Activated CD4-positive, alpha-beta T cell treated with anti-CD3 and anti-CD28 coated beads for 4 hours (primary cell): ENCODE measurements at regions not wholly inside any gene's neighbourhood (a gene's known extent, or its start where the extent isn't known, plus 50 kb on each side); places are given as distances from the start of the nearest gene placed in this dataset.

Experiments
- DNase-seq, 2 donors: peaks; one replicate each; pipeline ENCODE4 v3.0.0-alpha.2; 2020

GRCh38 chr2:240347949-240348500 is 87.4 kb upstream of the GPC1 start:
- no peak for DNase-seq

GRCh38 chr2:240348522-240348921 is 86.9 kb upstream of the GPC1 start:
- DNase-seq, result no peak

GRCh38 chr2:240349133-240350005 is 86.1 kb upstream of the GPC1 start:
- no peak for DNase-seq

- no peak for DNase-seq
Measured at GRCh38 chr2:240350006-240350355, 85.5 kb upstream of the GPC1 start.

GRCh38 chr2:240350696-240351087 is 84.8 kb upstream of the GPC1 start:
- DNase-seq, result no peak

GRCh38 chr2:240351088-240351741 is 84.2 kb upstream of the GPC1 start:
- DNase-seq, result no peak

- no peak for DNase-seq
Measured at GRCh38 chr2:240351826-240352426, 83.5 kb upstream of the GPC1 start.

- no peak for DNase-seq
Measured at GRCh38 chr2:240353086-240353798, 82.2 kb upstream of the GPC1 start.

- DNase-seq, result no peak
Measured at GRCh38 chr2:240353944-240354343, 81.5 kb upstream of the GPC1 start.

GRCh38 chr2:240355001-240355891 is 80.2 kb upstream of the GPC1 start:
- no peak for DNase-seq

- DNase-seq, result no peak
Measured at GRCh38 chr2:240355962-240356361, 79.5 kb upstream of the GPC1 start.

GRCh38 chr2:240356700-240357640 is 78.5 kb upstream of the GPC1 start:
- DNase-seq, result no peak

GRCh38 chr2:240357641-240358012 is 77.8 kb upstream of the GPC1 start:
- DNase-seq, result no peak

- DNase-seq, result no peak
Measured at GRCh38 chr2:240358080-240358479, 77.4 kb upstream of the GPC1 start.

- DNase-seq, result no peak
Measured at GRCh38 chr2:240358821-240359397, 76.6 kb upstream of the GPC1 start.

GRCh38 chr2:240359695-240360094 is 75.8 kb upstream of the GPC1 start:
- DNase-seq, result no peak

- DNase-seq, result no peak
Measured at GRCh38 chr2:240360645-240361475, 74.6 kb upstream of the GPC1 start.

GRCh38 chr2:240362216-240362755 is 73.2 kb upstream of the GPC1 start:
- DNase-seq, result no peak
